GM21423 (cell line): ENCODE measurements at regions not wholly inside any gene's neighbourhood (a gene's known extent, or its start where the extent isn't known, plus 50 kb on each side); places are given as distances from the start of the nearest gene placed in this dataset.
"Not testable (repeated sequence)": the region's sequence is repeated elsewhere in the genome, so short reads cannot be mapped to it uniquely, and the experiment has no call there.

Source experiments
- ATAC-seq: cut with Tn5 transposase; IDR thresholded peaks from one replicate; pipeline ENCODE4 v1.9.1; 2021; ENCODE audit warnings: mild to moderate bottlenecking, moderate library complexity; ENCODE audit not compliant: unreplicated experiment

DNA sequence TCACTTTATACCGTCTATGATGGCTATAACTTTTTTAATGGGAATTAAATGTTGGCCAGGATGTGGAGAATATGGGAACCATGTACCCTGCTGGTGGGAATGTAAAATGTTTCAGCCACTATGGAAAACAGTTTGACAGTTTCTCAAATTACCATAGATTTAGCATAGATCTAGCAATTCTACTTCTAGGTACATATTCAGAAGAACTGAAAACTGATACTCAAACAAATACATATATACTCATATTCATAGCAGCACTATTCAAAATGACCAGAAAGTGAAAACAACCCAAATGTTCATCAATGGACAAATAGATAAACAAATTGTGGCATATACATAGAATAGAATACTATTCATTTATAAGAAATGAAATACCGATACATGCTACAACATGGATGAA lies 539.4 kb downstream of the IGSF11 start:
- ATAC-seq = no peak

DNA sequence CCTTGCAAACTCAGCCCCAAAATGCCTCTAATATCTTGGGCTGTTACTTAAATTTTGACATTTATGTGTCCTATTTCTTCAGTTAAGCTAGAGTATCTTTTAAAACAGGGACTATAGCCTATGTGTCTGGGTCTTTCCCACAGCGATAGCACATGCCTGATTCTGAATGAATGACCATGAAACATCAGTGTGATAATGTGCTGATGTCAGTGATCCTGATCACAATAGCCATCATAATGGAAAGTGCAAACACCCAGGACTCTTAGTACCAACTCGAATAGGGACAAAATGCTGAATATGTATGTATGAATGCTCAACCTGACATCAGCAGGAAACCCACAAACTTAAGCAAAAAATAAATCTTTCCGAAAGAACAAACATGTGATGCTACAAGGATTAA lies 537.4 kb downstream of the IGSF11 start:
- ATAC-seq = no peak

DNA sequence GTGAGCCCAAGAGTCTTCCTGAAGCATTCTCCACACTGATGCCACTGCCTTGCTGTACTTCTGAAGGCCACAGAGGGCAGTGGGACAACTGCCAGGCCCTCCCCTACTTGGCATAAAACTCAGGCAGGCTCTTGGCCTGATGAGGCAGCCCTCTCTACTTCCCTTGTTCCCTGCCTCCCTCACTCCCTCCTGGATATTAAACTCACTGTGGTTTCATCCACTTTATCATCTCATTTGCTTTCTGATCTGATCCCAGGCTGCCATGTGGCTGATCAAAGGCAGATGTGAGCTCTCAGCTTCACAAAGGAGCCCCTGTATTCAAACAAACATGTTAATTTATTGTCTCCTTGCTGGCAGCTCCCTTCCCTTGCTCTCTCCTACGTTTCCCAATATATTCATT lies 533.5 kb downstream of the IGSF11 start:
- no peak for ATAC-seq

DNA sequence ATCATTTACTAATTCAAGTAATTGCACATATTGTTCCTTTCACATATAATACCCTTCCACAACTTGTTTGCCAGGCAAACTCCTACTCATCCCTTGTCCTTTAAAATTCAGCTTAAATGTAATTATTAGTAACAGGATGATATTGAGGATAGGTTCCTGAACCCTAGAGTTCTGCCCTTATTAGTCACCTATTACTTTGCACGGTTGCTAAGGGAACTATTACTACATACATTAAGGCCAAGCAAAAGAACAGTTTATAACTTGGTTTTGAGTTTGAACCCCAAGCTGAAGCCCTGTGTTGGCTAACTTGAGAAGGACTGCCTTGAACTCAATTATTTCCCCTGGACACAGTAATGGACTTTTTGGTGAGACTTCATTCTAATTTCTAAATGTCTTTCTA lies 529.7 kb downstream of the IGSF11 start:
- ATAC-seq = no peak

DNA sequence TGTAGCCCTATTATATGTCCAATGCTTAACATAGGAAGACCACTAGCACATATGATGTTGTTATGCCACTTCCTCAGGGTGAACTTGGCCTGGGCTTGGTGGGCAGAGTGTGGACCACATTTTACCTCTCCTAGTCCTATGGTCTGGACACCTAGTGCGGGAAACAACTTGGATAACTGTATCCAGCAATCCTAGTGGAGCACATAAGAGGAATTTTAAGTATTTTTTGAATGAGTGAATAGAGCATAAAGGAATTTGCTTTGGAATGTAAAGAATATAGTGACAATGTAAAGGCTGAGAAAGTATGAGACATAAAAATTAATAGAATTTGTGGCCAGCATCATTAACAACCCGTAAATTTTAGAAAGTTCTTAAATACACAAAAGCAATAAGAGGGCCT lies 528.9 kb downstream of the IGSF11 start:
- no peak for ATAC-seq

DNA sequence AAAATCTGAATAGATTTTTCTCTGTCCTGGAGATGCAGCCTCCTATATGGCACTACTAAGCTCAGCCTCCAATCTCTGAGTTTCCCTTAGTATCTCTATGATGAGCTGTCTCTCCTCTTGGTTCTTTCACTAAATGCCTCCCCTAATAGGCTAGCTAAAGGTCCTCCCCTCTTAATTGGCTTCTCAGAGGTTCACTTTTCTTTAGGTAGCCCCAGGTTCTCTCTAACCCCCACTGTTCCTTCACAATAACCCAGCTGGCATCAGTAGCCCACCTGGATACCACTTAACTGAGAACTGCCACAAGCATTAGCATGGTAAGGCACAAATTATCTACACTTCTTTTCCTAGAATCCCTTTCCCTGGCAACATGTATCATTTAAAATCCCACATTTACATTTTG lies 523.2 kb downstream of the IGSF11 start:
- no peak for ATAC-seq

DNA sequence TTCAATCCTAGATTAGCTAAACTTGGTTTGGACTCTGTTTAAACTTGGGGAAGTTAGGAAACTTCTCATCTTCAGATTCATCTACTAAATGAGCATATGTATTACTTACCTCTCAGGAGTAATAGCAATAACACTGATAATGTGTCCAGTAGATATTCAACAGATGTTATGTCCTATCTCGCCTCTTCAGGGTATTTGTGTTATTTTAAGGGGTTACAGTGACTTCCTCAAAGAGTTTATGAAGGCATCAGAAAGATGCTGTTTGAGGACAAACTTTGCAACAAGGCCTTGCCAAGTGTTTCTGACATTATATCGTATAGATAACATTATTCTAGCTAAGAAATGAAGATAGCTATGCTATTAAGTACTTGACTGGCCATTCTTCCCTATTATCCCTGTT lies 522.3 kb downstream of the IGSF11 start:
- ATAC-seq = no peak

DNA sequence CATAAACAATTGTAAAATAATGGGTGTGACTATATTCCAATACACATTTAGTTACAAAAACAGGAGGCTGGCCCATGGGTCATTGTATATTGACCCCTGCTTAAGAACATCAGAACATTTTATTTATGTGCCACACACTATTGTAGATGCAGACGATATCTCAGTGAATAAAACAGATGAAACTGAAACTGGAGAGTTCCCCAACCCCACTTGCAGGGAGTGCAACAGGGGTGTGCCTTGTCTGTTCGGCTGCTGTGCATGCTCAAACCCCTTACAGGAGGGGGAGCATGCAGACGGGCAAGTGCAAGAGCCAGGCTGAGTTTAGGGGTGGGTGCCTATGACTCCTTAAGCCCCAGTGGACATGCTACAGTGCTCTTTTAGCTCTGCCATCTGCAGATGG lies 509.6 kb downstream of the IGSF11 start:
- ATAC-seq = no peak

DNA sequence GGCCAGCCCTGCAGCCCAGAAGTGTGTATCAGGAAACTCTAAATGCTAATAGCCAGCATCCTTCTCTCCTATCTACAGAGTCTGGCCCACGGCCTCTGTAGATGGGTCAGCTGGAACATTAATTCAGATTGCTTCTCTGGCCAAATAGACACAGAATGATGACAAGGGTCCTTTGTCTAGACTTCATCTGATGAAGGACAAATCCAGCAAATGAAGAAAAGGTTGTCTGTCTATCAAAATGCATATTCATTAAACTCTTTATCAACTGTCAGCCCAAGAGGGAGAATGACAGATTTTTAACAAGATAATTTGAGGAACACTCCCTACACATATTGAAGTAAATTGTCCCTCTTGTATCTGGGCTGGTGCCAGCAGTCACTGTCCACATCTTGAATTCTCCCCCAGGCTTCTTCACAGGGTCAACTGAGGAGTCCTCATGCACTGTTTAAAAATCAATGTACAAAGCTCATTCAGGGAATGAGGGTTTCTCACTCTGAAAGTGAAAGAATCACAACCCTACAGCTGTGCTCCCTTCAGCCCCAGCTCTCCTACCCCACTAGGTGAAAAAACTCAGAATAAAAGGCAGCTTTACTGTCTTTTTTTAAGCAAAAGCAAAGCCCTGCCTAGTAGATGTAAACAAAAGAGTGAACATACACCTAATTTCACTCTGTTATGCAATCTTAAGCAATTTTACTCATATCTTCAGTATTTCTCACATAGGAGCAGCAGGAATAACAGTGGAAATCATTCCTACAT lies 507.7 kb downstream of the IGSF11 start:
- ATAC-seq = no peak

DNA sequence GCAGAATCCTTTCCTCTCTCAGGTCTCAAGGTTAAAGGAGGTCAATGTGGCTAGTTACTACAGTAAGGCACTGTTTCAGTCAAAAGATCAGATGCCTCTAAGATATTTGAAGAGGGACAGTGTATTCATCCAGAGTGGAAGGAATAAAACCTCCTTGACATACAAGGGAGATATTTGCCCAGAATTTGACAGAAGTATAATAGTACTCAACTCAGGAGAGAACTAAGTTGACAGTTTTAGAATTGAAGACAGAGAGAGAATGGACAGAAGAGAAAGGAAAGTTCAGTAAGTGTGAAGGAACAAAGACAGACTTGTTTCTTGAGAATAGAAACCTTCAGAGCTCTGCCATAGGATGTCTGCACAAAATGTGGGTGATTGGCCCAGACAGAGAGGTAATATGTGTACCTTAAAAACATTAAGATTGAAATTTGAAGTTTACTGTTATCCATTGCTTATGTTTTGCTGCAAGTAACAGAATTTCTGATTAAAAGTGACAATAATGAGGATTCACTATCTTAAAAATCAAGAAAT lies 507.1 kb downstream of the IGSF11 start:
- ATAC-seq = no peak

DNA sequence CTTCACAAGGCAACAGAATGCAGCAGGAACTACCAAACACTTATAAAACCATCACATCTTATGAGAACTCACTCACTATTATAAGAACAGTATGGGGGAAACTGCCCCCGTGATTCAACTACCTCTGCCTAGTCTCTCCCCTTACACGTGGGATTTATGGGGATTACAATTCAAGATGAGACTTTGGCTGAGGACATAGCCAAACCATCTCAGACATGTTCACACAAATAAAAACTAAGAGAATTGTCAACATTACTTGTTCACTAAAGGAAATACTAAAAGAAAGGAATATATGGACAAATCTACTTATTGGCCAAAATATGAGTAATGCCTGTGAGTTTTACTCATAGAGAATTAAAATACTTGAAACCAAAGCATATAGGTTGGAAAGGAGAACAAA lies 505.1 kb downstream of the IGSF11 start:
- ATAC-seq = no peak

DNA sequence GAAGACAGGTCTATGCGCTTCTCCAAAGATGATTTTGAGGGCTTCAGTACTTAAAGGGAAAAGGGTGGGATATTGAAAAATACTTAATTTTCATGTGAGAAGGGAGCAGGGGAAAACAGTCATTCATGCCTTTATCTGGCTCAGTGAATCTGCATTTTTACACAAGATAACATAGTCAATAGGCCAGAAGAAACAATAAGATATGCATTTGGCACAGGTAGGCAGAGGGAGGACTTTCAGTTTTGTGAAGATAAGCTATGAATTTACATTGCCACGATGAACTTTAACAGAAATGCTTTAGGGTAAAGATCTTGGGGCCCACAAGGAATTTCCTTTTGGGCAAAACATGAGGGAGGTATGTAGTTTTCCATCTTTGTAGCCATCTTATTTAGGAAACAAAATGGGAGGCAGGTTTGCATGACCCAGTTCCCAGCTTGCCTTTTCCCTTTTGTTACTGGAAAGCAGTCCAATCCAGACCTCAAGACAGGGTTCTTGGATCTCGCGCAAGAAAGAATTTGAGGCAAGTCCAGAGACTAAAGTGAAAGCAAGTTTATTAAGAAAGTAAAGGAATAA lies 504.2 kb downstream of the IGSF11 start:
- no peak for ATAC-seq

DNA sequence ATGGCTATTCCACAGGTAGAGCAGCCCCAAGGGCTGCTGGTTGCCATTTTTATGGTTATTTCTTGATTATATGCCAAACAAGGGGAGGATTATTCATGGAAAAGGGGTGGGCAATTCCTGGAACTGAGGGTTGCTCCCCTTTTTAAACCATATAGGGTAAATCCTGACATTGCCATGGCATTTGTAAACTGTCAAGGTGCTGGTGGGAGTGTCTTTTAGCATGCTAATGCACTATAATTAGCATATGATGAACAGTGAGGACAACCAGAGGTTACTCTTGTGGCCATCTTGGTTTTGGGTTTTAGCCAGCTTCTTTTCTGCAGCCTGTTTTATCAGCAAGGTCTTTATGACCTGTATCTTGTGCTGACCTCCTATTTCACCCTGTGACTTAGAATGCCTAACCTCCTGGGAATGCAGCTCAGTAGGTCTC lies 503.7 kb downstream of the IGSF11 start:
- ATAC-seq = not testable (repeated sequence)

DNA sequence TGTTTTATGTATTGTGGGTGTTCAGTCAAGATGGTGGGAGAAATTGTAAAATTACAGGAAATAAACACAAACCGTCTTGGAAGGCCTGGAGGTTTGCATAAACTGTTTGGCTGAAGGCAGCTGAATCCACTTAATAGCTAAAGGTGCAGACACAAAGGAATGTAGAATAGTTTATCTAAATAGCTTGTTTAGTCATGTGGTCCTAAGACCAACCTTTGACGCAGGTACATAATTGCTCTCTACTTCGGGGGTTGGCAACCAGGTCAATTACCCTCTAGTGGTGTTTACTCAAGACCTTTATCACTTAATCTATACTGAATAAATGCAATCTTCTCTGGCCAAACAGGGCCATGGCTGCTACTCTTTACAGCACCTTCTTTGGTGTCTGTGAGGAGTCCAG lies 502.8 kb downstream of the IGSF11 start:
- no peak for ATAC-seq

DNA sequence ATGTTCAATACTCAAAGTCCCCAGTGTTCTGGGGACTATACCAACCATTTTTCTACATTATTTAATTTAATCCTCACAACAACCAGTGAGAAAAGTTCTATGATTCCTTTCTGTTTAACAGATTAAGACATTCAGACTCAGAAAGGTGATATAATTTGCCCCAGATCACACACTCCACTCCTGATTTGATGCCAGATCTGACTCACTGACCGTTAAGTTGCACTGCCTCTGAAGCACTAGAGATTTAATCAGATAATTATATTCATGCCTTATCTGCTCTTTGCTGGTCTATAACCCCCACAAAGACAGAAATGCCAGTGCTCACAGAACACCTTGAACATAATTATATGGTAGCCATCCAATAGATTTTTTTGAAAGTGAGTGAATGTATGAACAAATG lies 501.0 kb downstream of the IGSF11 start:
- ATAC-seq = no peak

DNA sequence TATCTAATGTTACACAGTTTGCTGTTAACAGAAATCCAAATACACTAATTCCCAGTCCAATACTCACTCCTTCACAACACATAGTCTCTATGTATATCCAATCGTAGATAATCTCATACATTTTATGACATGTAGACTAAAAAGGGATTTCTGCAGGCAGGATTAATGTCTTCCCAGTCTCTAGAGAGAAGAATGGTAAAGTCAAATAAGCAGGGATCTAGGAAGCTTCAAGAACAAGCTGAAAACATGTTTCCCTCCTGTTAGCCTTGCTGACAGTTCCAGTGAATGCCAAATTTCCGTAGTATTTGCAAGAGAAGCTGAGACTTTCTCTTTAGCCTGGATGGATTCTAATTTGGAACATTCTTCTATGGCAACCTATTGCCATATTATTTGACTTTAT lies 500.1 kb downstream of the IGSF11 start:
- no peak for ATAC-seq

DNA sequence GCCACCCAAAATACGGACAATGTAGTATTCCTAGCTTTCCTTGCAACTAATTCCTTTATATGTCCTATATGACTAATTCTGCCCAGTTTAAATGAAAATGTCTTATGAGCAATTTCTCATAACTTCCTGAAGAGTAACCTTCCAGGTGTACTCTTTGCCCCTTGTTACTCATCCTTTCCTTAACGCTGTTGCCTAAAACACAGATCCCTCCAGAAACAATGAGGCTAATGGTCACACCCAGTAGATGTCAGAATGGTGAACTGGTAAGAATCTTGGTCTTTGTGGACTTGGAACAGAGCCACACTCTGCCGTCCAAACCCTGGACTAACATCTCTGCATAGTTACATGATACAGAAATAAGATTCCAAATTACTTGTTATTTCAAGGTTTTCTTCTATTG lies 497.9 kb downstream of the IGSF11 start:
- no peak for ATAC-seq

DNA sequence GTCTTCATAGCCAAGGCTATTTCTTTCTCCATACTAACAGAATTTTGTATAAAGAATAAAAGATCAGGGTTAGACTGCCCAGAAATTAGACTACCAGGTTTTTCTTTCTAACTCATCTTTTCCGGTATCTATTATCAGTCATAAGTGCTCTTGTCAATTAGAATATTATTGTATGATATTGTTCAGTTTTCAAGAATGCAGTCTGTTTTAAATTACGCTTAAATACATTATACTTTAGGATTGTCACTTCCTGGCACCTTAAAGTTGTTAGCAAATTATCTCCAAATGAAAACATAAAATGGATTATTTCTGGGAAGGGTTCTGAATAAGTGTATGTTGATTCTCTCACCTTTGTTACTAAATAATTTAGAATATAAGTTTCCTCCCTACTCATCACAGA lies 497.2 kb downstream of the IGSF11 start:
- ATAC-seq = no peak

DNA sequence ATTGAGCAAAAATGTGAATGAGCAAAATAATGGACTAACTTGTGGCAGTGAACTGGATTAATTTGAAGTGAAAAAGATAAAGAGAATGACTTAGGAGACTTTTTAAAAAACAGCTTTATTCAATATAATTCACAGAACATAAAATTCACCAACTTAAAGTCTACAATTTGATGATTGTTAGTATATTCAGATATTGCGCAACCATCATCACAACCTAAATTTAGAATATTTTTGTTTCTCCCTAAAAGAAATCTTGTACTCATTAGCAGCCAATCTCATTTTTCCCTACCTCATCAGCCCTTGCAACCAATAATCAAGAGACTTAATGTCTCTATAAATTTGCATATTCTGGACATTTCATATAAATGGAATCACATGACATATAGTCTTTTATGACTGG lies 496.5 kb downstream of the IGSF11 start:
- ATAC-seq = no peak

DNA sequence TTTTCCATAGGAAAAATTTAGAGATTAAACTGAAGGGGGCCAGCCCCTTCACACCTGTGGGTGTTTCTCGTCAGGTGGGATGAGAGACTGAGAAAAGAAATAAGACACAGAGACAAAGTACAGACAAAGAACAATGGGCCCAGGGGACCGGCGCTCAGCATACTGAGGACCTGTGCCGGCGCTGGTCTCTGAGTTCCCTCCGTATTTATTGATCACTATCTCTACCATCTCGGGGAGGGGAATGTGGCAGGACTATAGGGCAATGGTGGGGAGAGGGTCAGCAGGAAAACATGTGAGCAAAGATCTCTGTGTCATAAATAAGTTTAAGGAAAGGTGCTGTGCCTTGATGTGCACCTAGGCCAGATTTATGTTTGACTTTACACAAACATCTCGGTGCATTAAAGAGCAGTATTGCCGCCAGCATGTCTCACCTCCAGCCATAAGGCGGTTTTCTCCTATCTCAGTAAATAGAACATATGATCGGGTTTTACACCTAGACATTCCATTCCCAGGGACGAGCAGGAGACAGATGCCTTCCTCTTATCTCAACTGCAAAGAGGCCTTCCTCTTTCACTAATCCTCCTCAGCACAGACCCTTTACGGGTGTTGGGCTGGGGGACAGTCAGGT lies 494.7 kb downstream of the IGSF11 start:
- ATAC-seq = not testable (repeated sequence)

DNA sequence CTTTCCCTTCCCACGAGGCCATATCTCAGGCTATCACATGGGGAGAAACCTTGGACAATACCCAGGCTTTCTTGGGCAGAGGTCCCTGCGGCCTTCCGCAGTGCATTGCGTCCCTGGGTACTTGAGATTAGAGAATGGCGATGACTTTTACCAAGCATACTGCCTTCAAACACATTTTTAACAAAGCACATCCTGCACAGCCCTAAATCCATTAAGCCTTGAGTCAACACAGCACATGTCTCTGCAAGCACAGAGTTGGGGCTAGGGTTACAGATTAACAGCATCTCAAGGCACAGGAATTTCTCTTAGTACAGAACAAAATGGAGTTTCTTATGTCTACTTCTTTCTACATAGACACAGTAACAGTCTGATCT lies 494.2 kb downstream of the IGSF11 start:
- ATAC-seq = not testable (repeated sequence)

DNA sequence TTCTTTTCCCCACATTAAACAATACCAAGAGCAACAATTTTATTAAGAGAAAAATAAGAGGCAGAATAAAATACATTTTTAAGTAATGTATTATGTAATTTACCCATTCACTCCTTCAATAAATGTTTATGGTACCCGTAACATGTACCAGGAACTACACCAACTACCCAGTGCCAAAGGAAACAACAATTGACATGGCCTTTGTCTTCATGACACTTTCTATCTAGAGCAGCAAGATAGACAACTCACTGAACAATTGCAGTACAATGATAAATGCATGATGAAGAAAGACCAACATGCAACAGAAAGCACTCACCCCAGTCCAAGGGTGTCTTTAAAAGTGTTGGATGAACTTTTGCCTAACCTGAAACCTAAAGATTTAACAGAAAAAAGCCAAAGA lies 493.8 kb downstream of the IGSF11 start:
- no peak for ATAC-seq
